Nephron (organoid): ENCODE measurements at regions not wholly inside any gene's neighbourhood (a gene's known extent, or its start where the extent isn't known, plus 50 kb on each side); places are given as distances from the start of the nearest gene placed in this dataset.

Experiments used
- H3K27ac Mint-ChIP-seq, 3 experiments: 2 replicates each; pipeline ENCODE4 v1.8.0; 2020; ENCODE audit warnings: mixed read lengths in 3 of 3, mild to moderate bottlenecking in 2 of 3, moderate library complexity in 1 of 3
- H3K27me3 Mint-ChIP-seq: 2 replicates; pipeline ENCODE4 v1.8.0; 2021; ENCODE audit warnings: low read depth, mild to moderate bottlenecking, moderate library complexity, mixed read lengths
- H3K36me3 Mint-ChIP-seq: 2 replicates; pipeline ENCODE4 v1.8.0; 2020; ENCODE audit warnings: low read depth, mixed read lengths
- H3K4me1 Mint-ChIP-seq: 2 replicates; pipeline ENCODE4 v1.8.0; 2020; ENCODE audit warnings: mixed read lengths
- H3K4me3 Mint-ChIP-seq, 3 experiments: 2 replicates each; pipeline ENCODE4 v1.8.0; 2020; ENCODE audit warnings: mild to moderate bottlenecking in 3 of 3, mixed read lengths in 3 of 3, moderate library complexity in 2 of 3
- H3K9me3 Mint-ChIP-seq: 2 replicates; pipeline ENCODE4 v1.8.0; 2020; ENCODE audit warnings: mixed read lengths
- TF ChIP-seq, protein P1 (sequence below), 3 experiments: fragments of 200-600 bp; sonication (generic); IDR thresholded peaks; one replicate each; pipeline ENCODE4 v1.5.0; 2021; ENCODE audit warnings: antibody characterized with exemption in 3 of 3; ENCODE audit not compliant: unreplicated experiment in 3 of 3

- H3K4me3 Mint-ChIP-seq: no peak overlapping the region
- no peaks in the 10 kb centered on the region for H3K36me3 Mint-ChIP-seq
- H3K27ac Mint-ChIP-seq: peak overlapping the region in 1 of 3 experiments; percentile 58
- peaks cover 17% of the 10 kb centered on the region for H3K4me1 Mint-ChIP-seq
- TF ChIP-seq, protein P1, sequence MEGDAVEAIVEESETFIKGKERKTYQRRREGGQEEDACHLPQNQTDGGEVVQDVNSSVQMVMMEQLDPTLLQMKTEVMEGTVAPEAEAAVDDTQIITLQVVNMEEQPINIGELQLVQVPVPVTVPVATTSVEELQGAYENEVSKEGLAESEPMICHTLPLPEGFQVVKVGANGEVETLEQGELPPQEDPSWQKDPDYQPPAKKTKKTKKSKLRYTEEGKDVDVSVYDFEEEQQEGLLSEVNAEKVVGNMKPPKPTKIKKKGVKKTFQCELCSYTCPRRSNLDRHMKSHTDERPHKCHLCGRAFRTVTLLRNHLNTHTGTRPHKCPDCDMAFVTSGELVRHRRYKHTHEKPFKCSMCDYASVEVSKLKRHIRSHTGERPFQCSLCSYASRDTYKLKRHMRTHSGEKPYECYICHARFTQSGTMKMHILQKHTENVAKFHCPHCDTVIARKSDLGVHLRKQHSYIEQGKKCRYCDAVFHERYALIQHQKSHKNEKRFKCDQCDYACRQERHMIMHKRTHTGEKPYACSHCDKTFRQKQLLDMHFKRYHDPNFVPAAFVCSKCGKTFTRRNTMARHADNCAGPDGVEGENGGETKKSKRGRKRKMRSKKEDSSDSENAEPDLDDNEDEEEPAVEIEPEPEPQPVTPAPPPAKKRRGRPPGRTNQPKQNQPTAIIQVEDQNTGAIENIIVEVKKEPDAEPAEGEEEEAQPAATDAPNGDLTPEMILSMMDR (IDR thresholded peaks at IDR 0.05; ENCODE audit: unreplicated experiment in 3 of 3): no peak
- H3K9me3 Mint-ChIP-seq: peaks cover 4% of the 10 kb centered on the region
- H3K27me3 Mint-ChIP-seq: no peaks in the 10 kb centered on the region
Measured at GRCh38 chr2:67503066-67503795, 106.1 kb downstream of the ETAA1 start.

DNA sequence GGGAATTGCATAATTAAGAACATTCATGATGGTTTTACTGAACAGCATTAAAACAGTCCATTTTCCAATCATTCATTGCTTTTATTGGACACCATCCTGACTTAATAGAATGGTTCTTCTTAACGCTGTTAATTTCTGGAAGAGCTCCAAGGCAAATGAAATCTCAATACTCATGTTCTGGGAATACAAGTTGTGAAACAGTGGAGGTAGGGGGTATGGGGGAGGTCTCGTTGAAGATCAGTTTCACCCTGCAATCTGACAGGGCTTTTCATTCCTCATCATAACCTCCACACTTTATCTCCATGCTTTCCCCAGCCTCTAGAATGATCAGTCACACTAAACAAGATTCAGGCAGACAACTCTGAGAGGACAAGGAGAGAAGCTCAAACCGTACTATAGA lies 113.6 kb downstream of the ETAA1 start:
- Mint-ChIP-seq H3K9me3 (peaks cover 8% of the 10 kb centered on the region), H3K4me3 (no peak overlapping the region), H3K36me3 (no peaks in the 10 kb centered on the region), H3K27ac (peak overlapping the region; percentile 20 to 73 (median 55)), H3K4me1 (peaks cover 18% of the 10 kb centered on the region), H3K27me3 (no peaks in the 10 kb centered on the region)
- TF ChIP-seq, protein P1 (IDR thresholded peaks at IDR 0.05; ENCODE audit: unreplicated experiment in 3 of 3): no peak

GRCh38 chr2:67514515-67514914 lies 117.4 kb downstream of the ETAA1 start:
- TF ChIP-seq, protein P1 (IDR thresholded peaks at IDR 0.05; ENCODE audit: unreplicated experiment in 3 of 3): no peak
- Mint-ChIP-seq H3K4me3 (no peak overlapping the region), H3K27ac (peak overlapping the region in 1 of 3 experiments; percentile 89), H3K36me3 (peaks cover 5% of the 10 kb centered on the region), H3K9me3 (peaks cover 5% of the 10 kb centered on the region), H3K27me3 (no peaks in the 10 kb centered on the region), H3K4me1 (peaks cover 44% of the 10 kb centered on the region)

DNA sequence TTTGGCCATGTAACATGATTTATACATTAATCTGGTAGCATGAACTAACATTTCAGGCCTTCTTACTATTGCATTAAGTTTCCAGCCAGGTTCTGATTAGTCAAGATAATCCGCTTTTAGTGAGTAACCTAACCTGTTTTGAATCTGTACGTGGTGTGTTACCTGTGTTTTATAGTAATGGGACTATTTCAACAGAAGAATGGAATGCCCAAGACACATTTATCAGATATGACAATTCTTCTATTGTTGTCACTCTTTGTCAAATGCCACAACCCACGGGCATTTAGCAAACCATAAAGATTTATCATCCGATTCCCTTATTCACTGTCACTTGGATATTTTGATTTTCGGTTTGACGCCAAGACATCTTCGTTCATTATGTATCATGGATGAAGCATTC lies 117.9 kb downstream of the ETAA1 start:
- H3K9me3 Mint-ChIP-seq: peaks cover 5% of the 10 kb centered on the region
- peaks cover 5% of the 10 kb centered on the region for H3K36me3 Mint-ChIP-seq
- no peak overlapping the region for H3K4me3 Mint-ChIP-seq
- H3K27ac Mint-ChIP-seq: peak overlapping the region; percentile 77 to 89 (median 85)
- TF ChIP-seq, protein P1 (IDR thresholded peaks at IDR 0.05; ENCODE audit: unreplicated experiment in 3 of 3): no peak
- H3K27me3 Mint-ChIP-seq: no peaks in the 10 kb centered on the region
- H3K4me1 Mint-ChIP-seq: peaks cover 44% of the 10 kb centered on the region

DNA sequence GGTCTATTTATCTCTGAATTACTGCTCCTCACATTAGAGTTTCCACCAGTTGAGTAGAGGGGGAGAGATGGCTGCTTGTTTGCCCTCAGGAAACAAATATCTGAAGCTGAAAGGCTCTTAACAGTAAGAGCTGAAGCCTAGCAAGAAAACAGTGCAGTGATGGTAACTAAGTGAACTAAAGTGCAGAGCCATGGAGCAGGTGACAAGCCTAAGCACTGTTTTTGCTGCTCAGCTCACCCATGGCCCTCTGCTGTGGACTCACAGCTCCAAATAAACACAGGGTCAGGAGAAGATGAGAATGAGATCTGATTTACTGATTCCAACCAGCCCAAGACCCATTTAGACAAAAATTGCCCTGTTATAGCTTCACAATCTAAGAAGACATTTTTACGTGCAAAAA lies 118.4 kb downstream of the ETAA1 start:
- Mint-ChIP-seq H3K4me3 (peak overlapping the region in 2 of 3 experiments; percentile 27 to 34), H3K9me3 (peaks cover 5% of the 10 kb centered on the region), H3K36me3 (peaks cover 5% of the 10 kb centered on the region), H3K27me3 (no peaks in the 10 kb centered on the region), H3K27ac (peak overlapping the region; percentile 77 to 89 (median 85)), H3K4me1 (peaks cover 47% of the 10 kb centered on the region)
- TF ChIP-seq, protein P1 (IDR thresholded peaks at IDR 0.05; ENCODE audit: unreplicated experiment in 3 of 3): no peak

- peak overlapping the region in 2 of 3 experiments; percentile 51 to 57 for H3K4me3 Mint-ChIP-seq
- peaks cover 5% of the 10 kb centered on the region for H3K36me3 Mint-ChIP-seq
- TF ChIP-seq, protein P1 (IDR thresholded peaks at IDR 0.05; ENCODE audit: unreplicated experiment in 3 of 3): no peak
Measured at GRCh38 chr2:67516362-67516761, 119.2 kb downstream of the ETAA1 start.

More at GRCh38 chr2:67516362-67516761, 119.2 kb downstream of the ETAA1 start:
- Mint-ChIP-seq H3K4me1 (peaks cover 51% of the 10 kb centered on the region), H3K27ac (peak overlapping the region; percentile 77 to 89 (median 85)), H3K9me3 (peaks cover 5% of the 10 kb centered on the region), H3K27me3 (no peaks in the 10 kb centered on the region)
